ENCODE measurements at regions not wholly inside any gene's neighbourhood (a gene's known extent, or its start where the extent isn't known, plus 50 kb on each side); places are given as distances from the start of the nearest gene placed in this dataset.
A peak's percentile ranks its signal among the peaks of the same experiment; 100 is the strongest.

GRCh38 chr18:22790545-22791309 lies 142.4 kb upstream of the RBBP8 start:
- no peak for DNase-seq (ENCODE audit: low read depth)
- no peak for TF ChIP-seq CTCF (IDR thresholded peaks at IDR 0.05; ENCODE audit: low read depth, low read length, missing control alignments)

GRCh38 chr18:22791310-22791610 lies 141.9 kb upstream of the RBBP8 start:
- H3K4me3 ChIP-seq (ENCODE audit: low read depth, low read length) = no peak overlapping the region
- TF ChIP-seq CTCF (IDR thresholded peaks at IDR 0.05; ENCODE audit: low read depth, low read length, missing control alignments) = no peak
- no peak for DNase-seq (ENCODE audit: low read depth)

More at GRCh38 chr18:22790545-22791309, 142.4 kb upstream of the RBBP8 start:
- H3K4me3 ChIP-seq (ENCODE audit: low read depth, low read length) = no peak overlapping the region

- no peak for TF ChIP-seq CTCF (IDR thresholded peaks at IDR 0.05; ENCODE audit: low read depth, low read length, missing control alignments)
- DNase-seq (ENCODE audit: low read depth) = no peak
- H3K4me3 ChIP-seq (ENCODE audit: low read depth, low read length) = no peak overlapping the region
Measured at GRCh38 chr18:22796113-22796512, 137.0 kb upstream of the RBBP8 start.

- no peak for DNase-seq (ENCODE audit: low read depth)
- H3K4me3 ChIP-seq (ENCODE audit: low read depth, low read length) = no peak overlapping the region
- TF ChIP-seq CTCF (IDR thresholded peaks at IDR 0.05; ENCODE audit: low read depth, low read length, missing control alignments) = no peak
Measured at GRCh38 chr18:22800551-22800951, 132.6 kb upstream of the RBBP8 start.

GRCh38 chr18:22813648-22814328 lies 119.3 kb upstream of the RBBP8 start:
- no peak for DNase-seq (ENCODE audit: low read depth)
- peak; percentile 58 for TF ChIP-seq CTCF (IDR thresholded peaks at IDR 0.05; ENCODE audit: low read depth, low read length, missing control alignments)
- H3K4me3 ChIP-seq (ENCODE audit: low read depth, low read length) = no peak overlapping the region

- DNase-seq (ENCODE audit: low read depth) = no peak
- H3K4me3 ChIP-seq (ENCODE audit: low read depth, low read length) = no peak overlapping the region
- TF ChIP-seq CTCF (IDR thresholded peaks at IDR 0.05; ENCODE audit: low read depth, low read length, missing control alignments) = no peak
Measured at GRCh38 chr18:22814329-22814703, 118.8 kb upstream of the RBBP8 start.

Measured in GM12864 (cell line).